Stimulated activated CD8-positive, alpha-beta memory T cell treated with anti-CD3 and anti-CD28 coated beads, Interleukin-4, amount 100 ng/mL, for 24 hours (primary cell): ENCODE measurements at regions not wholly inside any gene's neighbourhood (a gene's known extent, or its start where the extent isn't known, plus 50 kb on each side); places are given as distances from the start of the nearest gene placed in this dataset.
"Not testable (repeated sequence)": the region's sequence is repeated elsewhere in the genome, so short reads cannot be mapped to it uniquely, and the experiment has no call there.

ENCODE experiments used
- DNase-seq: peaks from one replicate; pipeline ENCODE4 v3.0.0-alpha.2; 2020; ENCODE audit warnings: low read depth

DNA sequence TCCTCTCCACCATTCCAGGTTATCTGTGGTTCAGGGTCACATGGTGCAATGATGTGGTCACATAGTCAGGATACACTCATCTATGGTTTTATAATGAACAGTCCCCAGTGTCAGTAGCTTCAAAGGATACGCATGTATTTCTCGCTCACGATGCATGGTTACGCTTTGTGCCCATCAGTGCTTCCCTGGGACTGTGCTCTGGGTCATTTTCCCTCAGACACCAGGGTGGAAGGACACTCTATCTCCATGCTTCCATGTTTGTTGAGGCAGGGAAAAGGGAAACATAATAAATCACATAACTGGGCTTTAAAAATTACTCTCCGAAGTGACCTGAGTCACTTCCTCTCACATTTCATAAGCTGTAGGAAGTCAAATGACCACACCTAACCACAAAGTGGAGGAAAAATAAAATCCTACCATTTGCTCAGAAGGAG, 394.8 kb upstream of the NOX3 start:
- no peak for DNase-seq

DNA sequence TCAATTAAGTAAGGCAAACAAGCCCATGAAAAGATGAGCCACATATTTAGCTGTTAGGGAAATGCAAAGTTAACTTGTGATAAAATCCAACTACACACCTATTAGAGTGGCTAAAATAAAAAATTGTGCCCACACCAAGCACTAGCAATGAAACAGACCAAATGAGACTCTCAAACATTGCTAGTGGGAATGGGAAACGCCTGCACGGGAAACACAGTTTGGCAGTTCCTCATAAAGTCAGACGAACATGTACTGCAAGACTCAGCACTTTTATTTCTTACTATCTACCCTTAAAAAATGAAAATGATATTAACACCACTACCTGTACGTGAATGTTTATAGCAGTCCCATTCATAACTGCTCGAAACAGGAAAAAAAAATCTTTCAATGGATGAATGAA, 392.1 kb upstream of the NOX3 start:
- no peak for DNase-seq

DNA sequence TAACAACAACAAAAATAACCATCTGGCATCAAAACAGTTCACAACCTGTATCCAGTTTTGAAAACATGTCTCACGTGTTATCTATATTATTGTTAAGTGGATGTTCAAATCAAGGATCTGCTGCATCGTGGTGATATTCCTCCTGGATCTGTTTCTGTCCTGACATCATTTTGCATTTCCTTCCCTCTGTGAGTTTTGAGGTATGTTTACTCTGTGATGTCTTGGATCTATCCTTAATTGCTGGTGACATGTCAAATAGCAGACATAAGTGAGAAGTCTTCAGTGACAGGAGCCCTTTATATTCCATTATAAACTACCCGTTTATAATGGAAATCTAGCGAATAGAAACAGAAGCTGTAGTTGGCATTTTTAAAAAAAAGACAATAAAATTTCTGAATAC, 381.8 kb upstream of the NOX3 start:
- no peak for DNase-seq

DNA sequence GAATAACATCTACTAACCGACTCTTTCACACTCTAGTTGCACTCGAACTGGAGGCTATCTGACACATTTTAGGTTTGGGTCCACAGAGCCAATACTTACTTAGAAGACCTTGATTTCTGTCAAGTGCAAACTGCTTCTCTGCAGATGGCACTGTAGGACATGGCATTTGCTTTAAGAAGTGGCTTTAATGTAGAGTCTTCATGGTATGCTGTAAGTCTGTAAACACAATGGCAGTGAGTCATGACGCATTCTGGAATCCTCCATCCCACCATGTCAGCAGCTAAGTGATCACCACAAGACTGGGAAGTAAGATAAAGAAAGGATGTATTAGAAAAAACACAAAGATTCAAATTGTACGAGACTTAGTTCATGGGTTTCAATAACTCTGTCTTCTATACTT, 377.0 kb upstream of the NOX3 start:
- no peak for DNase-seq

DNA sequence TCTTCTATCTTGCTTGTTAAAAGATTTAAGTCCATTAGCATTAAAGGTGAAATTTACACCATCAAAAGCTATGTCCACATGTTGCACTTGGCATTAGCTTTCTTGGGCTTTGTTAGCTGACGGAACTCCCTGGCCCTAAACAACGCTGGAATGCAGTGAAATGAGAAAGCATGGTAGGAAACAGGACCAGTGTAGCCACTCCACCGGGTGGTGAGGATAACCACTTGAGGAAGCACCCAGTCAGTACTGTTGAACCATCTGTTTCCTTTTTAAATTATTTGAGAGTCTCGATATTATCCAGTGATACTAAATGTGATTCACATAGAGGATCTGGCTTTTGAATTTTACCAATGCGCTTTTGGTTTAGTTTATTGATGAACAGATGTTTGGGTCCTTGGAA, 374.9 kb upstream of the NOX3 start:
- no peak for DNase-seq

DNA sequence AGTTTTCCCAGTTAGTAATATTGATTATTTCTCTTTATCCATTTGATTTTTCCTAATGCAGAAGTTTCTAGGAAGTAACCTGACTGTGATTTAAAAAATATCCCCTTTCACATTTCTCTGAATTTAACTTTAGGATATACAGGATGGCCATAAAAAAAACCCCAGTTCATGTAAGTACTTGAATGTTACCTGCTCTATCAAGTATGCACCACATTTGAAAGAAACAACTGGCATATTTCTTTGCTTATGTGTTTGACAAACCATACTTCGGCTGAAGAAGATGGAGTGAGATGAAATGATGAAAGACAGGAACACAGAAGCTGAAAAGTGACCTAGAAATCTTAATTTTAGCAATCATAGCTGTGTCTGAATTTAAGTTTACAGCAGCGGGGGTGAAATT, 374.0 kb upstream of the NOX3 start:
- DNase-seq, result no peak

DNA sequence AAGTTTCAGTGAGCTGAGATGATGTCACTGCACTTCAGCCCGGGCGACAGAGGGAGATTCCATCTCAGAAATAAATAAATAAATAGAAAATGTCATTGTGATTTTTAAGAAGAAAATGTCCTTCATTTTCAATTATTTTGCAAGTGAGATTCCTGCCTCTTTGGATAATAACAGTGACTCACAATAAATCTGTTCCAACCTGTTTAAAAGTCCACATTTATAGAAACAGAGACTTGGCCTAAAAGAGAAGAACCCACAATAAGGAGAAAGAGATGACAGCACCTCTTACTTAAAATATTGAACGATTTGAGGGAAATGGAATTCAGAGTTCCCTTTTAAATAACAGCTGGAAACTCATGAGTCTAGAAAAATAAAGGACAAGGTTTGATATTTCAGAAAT, 373.4 kb upstream of the NOX3 start:
- DNase-seq, result no peak

DNA sequence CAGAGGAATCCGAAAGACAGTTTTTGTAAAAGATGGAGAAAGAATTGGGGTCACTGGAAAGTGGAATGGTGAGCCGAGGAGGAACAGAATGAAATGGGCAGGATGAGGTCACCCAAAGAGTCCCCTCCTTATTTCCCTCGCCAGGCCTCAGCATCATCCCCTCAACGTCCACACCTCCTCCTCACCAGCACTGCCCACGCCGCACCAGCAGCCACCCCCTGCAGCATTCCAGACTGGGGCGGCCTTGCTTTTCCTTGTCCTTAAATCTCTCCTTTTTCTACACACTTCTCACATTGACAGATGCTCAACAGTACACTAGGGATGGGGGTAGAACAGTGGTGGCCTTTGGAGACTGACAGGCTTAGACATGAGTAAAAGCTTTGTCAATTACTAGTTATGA, 363.1 kb upstream of the NOX3 start:
- DNase-seq, result no peak

DNA sequence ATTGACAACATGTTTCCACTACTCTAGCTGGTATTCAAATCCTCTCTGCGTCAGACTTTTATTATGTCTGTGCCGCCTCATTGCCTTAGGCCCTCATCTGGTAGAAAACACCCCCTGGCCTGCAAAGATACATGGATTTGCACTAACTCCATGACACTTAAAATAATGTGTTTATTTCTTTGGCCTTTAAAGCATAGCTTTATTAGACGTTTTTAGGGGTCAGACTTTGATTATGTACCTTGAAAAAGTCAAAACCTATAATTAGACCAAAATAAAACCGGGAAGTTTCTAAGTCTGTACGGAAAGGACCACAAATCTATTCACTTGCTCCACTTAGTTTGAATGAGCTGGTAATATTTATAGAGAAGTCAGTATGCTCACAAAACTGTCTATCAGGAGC, 357.9 kb upstream of the NOX3 start:
- DNase-seq, result no peak

DNA sequence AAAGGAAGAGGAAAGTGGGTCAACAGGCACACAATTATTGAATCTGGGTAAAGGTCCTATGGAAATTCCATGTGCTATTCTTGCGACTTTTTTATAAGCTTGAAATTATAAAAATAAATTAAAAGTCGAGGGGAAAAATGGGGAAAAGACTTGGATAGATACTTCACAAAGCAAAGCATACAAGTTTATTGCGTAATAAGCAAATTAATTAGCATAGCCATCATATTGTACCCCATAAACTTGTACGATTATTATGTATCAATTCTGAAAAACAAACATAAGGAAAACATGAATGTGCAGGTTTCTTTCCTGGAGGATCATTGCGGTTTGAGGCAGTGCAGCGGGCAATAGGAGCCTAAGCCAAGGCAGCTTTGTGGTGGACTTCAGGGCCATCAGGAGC, 351.6 kb upstream of the NOX3 start:
- no peak for DNase-seq

DNA sequence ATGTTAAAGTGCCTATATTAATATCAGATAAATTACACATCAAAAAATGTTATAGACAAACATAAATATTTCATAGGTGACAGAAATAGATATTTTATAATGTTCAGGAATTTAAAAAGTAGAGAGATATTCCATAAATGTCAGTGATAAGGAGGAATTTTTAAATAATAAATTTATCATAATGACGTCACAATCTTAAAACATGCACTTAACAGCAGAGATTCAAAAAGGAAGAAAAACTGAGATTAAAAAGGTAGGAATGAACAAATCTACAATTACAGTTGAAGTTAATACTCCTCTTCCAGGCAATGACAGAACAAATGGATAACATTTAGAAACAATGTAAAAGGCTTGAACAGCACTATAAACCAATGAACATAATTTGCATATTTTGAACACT, 345.4 kb upstream of the NOX3 start:
- DNase-seq, result no peak

DNA sequence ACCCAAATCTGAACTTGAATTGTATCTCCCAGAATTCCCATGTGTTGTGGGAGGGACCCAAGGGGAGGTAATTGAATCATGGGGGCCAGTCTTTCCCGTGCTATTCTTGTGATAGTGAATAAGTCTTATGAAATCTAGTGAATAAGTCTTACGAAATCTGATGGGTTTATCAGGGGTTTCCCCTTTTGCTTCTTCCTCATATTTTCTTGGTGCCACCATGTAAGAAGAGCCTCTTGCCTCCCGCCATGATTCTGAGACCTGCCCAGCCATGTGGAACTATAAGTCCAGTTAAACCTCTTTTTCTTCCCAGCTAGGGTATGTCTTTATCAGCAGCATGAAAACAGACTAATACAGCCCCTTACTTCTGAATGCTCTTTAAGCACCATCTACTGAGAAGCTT, 343.2 kb upstream of the NOX3 start:
- not testable (repeated sequence) for DNase-seq

DNA sequence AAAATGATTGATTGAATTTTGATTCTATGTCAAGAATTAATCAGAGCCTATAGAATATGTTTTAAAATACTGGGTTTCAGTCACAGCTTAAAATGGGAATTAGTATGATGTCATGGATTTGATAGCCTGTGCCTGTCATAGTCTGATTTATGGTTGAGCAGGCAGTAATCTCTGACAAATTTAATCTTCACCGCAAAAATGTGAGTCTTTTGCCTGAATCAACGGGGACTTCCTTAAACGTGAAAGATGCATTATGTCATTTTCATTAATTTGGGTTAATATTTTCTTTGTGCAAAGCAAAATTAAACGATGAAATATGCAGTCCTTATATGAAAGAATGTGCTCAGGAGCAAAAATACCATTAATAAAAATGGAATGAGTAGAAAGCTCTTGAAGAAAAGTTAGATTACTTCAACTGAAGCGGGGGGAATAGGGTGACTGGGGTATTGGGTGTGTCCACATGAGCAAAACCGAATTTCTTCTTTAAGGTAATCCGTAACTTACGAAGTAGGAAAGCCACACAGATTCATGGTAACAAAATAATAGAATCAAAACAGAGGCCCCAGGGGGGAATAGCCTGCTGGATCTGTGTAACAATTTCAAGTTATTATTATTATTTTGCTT, 339.6 kb upstream of the NOX3 start:
- DNase-seq, result no peak

DNA sequence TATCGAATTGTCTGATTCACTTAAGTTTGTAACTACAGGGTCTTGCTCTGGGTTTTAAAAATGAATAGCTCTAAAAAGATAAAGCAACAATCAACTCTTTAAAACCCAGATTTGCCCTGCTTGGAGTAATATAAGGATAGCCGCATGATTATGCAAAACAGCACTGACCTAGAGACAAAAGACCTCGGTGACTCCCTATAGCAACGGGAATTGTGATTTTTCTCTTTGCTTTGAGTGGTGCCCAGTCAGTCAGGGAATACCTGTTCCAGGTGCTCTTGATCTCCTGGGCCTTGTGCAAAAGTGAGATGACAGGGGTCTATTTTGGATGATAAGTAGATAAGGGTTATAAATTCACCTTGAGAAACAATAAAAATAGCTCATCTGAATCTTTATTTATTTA, 336.3 kb upstream of the NOX3 start:
- DNase-seq, result no peak

DNA sequence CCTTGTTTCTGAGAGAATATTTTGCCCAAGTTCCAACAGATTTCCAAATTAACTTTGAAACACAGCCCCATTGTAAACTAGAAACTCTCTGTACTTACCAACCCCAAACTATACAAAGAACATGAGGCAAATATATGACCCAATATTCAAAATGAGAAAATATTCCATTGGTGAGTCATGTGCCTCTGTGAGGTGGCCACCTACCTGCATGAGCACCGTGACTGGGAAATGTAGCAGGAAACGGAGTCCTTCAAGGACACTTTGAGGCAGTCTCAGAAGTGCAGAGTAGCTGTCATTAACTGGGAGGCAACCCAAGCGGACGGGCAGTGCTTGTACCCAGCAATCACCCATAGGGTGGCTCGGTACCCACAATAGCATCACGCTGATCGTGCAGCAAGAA, 335.5 kb upstream of the NOX3 start:
- no peak for DNase-seq

DNA sequence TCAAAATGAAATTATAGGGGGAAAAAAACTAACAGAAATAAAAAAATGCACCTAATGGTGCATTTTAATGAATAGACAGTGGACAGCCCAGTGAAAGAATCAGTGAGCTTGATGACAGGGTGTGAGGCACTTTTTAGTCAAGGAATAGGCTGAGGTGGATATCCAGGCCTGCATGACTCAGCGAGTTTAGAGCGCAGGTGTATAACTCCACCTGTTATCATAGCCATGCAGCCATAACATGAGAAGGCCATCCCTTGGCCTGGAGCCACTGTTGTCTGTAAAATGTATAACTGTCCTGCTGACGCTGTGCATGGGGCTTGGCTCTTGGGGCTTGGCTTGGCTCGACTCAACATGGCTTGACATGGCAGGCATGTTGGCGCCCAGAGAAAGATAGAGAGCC, 331.5 kb upstream of the NOX3 start:
- DNase-seq, result no peak

DNA sequence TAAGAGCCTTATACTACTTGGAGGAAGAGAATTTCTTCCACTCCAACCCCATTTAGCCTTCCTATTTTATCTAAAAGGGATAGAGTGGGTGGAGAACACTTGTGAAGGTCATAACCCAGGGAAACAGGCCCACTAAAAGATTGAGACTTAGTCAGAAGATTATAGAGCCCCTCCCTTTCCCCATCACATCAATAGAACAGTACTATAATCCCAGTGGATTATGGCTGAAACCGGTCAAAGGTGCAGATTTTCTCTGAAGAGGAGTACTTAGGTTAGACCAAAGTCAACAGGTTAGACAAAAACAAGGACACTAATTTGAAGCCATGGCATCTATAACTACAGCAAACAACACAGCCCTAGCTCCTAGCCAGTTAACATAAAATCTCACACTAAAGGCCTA, 330.9 kb upstream of the NOX3 start:
- DNase-seq, result no peak

DNA sequence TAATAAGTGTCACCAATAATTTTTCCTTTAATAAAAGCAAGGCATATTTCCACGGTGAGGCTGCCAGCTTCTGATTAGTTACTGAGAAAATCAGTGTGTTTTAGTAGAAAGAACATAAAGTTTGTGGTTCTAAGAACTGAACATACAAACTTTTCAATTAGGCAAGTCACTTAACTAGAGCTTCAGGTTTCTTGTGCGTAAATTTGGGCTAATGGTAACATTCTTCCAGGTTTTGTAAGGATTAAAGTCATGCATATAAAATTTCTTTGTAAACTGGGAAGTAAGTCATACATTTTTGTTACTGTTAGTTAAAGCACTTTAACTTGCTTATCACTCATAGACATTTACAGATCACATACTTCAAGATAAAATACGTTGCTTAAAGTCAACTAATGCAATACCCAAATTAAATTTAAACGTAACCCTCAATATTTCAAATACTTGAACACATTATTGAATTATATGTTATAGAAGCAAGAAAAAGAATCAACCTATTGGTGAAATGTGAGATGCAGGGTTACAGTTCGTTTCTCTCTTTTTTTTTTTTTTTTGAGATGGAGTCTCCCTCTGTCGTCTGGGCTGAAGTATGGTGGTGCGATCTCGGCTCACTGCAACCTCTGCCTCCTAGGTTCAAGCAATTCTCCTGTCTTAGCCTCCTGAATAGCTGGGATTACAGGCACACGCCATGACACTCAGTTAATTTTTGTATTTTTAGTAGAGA, 327.3 kb upstream of the NOX3 start:
- DNase-seq, result no peak

DNA sequence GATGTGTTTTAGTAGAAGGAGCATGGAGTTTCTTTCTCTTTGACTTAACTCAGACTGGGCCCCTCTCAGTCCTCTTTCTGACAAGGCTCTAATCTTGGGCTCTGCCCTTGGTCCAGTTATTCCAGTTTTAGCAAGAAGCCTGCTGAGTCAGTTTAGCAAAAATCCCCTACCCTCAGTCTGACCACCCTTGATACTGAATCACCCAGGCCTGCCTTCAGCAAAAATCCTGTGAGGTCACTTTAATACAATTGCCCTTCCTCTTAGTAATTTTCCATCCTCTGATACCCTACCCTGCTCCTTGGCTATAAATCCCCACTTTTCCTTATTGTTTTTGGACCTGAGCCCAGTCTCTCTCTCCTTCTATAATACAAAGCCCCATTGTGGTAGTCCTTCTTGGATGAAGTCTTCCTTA, 326.7 kb upstream of the NOX3 start:
- no peak for DNase-seq

DNA sequence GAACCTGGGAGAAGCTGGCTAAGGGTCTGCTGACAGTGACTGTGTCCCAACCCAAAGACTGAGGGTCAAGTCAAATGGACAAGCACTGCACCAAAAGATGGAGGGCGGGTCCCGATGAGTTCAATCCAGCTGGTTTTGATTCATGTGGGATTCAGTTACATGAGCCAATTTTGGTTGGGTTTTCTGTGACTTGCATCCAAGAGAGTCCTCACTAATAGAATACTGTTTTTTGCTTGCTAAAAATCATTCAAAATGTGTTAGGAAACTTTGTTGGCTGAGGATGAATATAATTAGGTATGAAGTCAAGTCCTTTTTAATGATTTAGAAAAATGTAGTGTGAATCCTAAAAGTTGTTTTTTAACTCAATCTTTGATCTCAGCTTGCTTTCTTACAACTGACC, 323.8 kb upstream of the NOX3 start:
- DNase-seq, result no peak

DNA sequence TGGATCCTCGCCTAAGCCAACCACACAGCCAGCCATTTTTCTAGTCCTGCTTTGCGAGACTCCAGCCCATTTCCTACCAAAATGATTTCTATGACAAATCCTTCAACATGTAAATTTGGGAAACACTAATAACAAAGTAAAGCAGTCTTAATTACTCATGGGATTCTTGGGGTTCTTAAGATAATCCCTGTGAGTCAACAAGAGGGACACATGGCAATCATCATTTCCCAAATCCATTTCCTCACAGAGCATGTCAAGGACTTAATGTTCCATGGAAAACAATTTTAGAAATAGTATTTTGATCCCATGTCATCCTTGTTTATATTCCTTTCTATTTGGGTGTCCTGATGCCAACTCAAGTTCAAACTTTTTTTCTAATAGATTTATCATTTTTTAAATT, 322.7 kb upstream of the NOX3 start:
- DNase-seq, result no peak

DNA sequence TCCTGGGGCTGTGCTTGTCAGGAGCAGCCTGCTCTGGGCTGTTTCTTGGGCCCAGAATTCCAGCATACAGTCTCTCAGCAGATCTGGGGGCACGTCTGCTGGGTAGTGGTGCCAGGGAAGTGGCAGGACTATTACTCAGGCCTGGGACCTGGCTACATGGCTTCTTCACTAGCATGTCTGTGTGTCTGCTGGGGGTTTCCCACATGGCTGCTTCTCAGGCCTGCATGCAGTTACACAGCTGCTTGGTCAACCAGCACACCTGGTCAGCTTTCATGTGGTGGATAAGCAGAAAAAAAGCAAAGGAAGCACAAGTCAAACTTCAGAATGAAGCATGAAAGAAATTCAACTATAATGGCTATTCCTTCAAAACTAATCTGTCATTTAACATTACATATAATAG, 316.2 kb upstream of the NOX3 start:
- DNase-seq, result no peak

DNA sequence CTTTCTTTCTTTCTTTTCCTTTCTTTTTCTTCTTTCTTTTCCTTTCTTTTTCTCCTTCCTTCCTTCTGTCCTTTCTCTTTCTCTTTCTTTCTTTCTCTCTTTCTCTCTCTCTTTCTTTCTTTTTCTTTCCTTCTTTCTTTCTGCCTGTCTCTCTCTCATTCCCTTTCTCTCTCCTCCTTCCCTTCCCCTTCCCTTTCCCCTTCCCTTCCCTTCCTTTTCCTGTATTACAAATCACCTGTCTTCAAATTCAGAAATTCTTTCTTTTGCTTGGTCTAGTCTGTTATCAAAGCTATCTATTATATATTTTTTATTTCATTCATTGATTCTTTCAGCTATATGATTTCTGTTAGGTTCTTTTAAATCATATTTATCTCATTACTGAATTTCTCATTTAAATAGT, 315.2 kb upstream of the NOX3 start:
- no peak for DNase-seq

DNA sequence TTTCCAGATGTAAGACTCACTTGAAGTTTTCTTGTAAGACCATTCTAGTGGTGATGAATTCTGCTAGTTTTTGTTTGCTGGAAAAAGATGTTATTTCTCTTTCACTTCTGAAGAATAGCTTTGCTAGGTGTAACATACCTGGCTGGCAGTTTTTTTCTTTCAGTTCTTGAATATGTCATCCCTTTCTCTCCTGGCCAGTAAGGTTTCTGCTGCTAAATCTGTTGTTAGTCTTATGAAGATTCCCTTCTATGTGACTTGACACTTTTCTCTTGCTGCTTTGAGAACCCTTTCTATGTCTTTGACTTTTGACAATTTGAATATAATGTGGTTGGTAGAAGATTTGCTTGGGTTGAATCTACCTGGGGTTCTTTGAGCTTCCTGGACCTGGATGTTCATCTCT, 314.7 kb upstream of the NOX3 start:
- DNase-seq, result no peak
